ENCODE measurements at regions not wholly inside any gene's neighbourhood (a gene's known extent, or its start where the extent isn't known, plus 50 kb on each side); places are given as distances from the start of the nearest gene placed in this dataset.

DNA sequence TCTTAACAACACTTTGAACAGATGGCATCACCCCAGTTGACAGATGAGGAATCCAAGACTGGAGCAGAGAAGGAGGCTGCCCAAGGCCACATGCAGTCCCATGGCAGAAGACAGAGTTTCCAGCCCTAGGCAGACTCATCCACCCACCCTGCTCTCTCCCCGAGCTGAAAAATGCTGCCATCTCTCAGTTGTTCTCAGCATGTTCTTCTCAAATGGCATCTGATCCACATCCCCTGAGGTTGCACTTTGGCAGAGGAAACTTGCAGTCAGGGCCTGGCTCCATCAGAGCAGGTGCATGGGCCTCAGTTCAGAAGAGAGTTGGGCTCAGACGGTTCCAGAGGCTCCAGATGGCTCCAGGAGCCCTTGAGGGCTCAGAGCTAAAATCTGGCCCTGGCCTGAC, 709.4 kb downstream of the MATN1 start:
- no peak overlapping the region for H3K4me3 ChIP-seq
- H3K9me3 ChIP-seq: no peaks in the 10 kb centered on the region
- ATAC-seq (no peak), FAIRE-seq (no peak), DNase-seq (ENCODE audit: low read depth in 1 of 2, low spot score in 1 of 2) (no peak)
- WGBS (ENCODE audit: missing lambda C conversion rate): 28% methylated on average over 2 of the region's 2 CpGs
- no peaks in the 10 kb centered on the region for H3K4me1 ChIP-seq
- H3K4me2 ChIP-seq: no peak overlapping the region
- CTCF ChIA-PET: interaction anchor here (0.7 to 1.2 kb wide), 2 partner anchors 8 to 21 kb away, joined by 3 to 4 read pairs; no protein-coding TSS in a partner anchor
- H3K27ac ChIP-seq: no peak overlapping the region
- POLR2A ChIA-PET: no interaction called here
- TF ChIP-seq, protein P1, sequence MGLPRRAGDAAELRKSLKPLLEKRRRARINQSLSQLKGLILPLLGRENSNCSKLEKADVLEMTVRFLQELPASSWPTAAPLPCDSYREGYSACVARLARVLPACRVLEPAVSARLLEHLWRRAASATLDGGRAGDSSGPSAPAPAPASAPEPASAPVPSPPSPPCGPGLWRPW (IDR thresholded peaks at IDR 0.05): no peak
- TF ChIP-seq, protein P2, sequence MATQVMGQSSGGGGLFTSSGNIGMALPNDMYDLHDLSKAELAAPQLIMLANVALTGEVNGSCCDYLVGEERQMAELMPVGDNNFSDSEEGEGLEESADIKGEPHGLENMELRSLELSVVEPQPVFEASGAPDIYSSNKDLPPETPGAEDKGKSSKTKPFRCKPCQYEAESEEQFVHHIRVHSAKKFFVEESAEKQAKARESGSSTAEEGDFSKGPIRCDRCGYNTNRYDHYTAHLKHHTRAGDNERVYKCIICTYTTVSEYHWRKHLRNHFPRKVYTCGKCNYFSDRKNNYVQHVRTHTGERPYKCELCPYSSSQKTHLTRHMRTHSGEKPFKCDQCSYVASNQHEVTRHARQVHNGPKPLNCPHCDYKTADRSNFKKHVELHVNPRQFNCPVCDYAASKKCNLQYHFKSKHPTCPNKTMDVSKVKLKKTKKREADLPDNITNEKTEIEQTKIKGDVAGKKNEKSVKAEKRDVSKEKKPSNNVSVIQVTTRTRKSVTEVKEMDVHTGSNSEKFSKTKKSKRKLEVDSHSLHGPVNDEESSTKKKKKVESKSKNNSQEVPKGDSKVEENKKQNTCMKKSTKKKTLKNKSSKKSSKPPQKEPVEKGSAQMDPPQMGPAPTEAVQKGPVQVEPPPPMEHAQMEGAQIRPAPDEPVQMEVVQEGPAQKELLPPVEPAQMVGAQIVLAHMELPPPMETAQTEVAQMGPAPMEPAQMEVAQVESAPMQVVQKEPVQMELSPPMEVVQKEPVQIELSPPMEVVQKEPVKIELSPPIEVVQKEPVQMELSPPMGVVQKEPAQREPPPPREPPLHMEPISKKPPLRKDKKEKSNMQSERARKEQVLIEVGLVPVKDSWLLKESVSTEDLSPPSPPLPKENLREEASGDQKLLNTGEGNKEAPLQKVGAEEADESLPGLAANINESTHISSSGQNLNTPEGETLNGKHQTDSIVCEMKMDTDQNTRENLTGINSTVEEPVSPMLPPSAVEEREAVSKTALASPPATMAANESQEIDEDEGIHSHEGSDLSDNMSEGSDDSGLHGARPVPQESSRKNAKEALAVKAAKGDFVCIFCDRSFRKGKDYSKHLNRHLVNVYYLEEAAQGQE (IDR thresholded peaks at IDR 0.05): no peak
- TF ChIP-seq ZNF302 (CRISPR knock-in tag; IDR thresholded peaks at IDR 0.05) (no peak), CBX8 (IDR thresholded peaks at IDR 0.05) (no peak)

DNA sequence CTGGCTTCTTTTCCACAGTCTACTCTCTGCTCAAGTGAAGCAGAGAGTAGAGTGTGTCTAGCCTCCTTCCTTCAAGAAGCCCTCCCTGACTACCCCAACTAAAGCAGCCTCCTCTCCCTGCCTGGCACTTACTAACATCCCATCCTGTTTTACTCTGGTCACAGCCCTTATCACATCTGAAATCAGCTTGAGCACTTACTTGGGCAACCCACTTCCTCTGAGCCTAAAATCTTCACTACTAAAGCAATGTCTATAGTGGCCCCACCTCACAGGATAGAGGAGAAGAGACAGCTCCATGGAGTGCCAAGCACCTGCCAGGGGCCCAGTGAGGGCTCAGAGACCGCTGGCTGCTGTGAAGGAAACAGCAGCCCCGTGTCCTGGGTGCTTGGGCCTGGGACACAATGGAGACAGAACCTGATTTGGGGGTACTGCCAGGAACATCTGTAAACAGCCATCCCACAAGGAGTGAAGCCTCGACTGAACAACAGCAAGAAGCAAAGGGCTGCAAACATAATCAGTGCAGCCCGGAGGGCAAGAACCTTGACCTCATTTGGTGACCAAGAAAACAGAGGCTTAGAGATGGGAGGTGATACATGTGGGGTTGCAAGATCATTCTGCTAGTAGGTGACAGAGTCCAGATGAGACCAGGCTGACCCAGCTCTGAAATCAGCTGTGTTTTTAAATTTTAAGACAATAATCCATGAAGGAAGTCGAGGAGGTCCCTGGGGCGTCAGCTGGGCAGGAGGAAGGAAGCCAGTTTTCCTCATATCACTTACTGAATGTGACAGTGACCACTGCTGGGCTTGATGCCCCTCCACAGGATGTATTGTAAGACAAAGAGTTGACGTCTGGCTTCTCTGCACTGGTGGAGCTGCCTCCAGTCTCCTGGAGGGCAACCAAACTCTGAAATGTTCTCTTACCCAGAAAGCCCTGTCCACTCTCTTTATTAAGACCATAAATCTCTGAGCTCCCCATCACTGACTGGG, 710.6 kb downstream of the MATN1 start:
- H3K9me3 ChIP-seq: no peaks in the 10 kb centered on the region
- DNase-seq (ENCODE audit: low read depth in 1 of 2, low spot score in 1 of 2): no peak
- H3K4me1 ChIP-seq: no peaks in the 10 kb centered on the region
- CTCF ChIA-PET: interaction anchor here (0.7 kb wide), 1 partner anchor 23 kb away, joined by 3 read pairs; no protein-coding TSS in a partner anchor
- H3K27ac ChIP-seq: no peak overlapping the region
- H3K4me3 ChIP-seq: no peak overlapping the region
- 39% methylated on average over 4 of the region's 7 CpGs for WGBS (ENCODE audit: missing lambda C conversion rate)
- TF ChIP-seq NR3C1 (IDR thresholded peaks at IDR 0.05) (no peak), ZNF302 (CRISPR knock-in tag; IDR thresholded peaks at IDR 0.05) (no peak), POLR2A (IDR thresholded peaks at IDR 0.05; ENCODE audit: low read length) (no peak), CBX8 (IDR thresholded peaks at IDR 0.05) (no peak), CHD4 (IDR thresholded peaks at IDR 0.05; ENCODE audit: borderline replicate concordance) (no peak), RARB (CRISPR knock-in tag; IDR thresholded peaks at IDR 0.05) (no peak), HOXA7 (CRISPR knock-in tag; IDR thresholded peaks at IDR 0.05) (no peak), NFE2L2 (conservative IDR thresholded peaks at IDR 0.05; ENCODE audit: low read length) (no peak), HDAC2 (IDR thresholded peaks at IDR 0.05) (no peak), MAFK (IDR thresholded peaks at IDR 0.05; ENCODE audit: partially characterized antibody) (no peak), ESRRA (IDR thresholded peaks at IDR 0.05; ENCODE audit: borderline replicate concordance, low read length) (no peak), JUNB (IDR thresholded peaks at IDR 0.05) (no peak), EHMT2 (IDR thresholded peaks at IDR 0.05; ENCODE audit: low read depth) (no peak), SMC3 (IDR thresholded peaks at IDR 0.05) (no peak), RFX5 (IDR thresholded peaks at IDR 0.05) (no peak), TP53 (CRISPR knock-in tag; IDR thresholded peaks at IDR 0.05) (no peak), RNF2 (IDR thresholded peaks at IDR 0.05; ENCODE audit: borderline replicate concordance, low read depth) (no peak)
- TF ChIP-seq, protein P3, sequence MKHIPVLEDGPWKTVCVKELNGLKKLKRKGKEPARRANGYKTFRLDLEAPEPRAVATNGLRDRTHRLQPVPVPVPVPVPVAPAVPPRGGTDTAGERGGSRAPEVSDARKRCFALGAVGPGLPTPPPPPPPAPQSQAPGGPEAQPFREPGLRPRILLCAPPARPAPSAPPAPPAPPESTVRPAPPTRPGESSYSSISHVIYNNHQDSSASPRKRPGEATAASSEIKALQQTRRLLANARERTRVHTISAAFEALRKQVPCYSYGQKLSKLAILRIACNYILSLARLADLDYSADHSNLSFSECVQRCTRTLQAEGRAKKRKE (CRISPR knock-in tag; IDR thresholded peaks at IDR 0.05; ENCODE audit: low read depth): no peak
- TF ChIP-seq, protein P4, sequence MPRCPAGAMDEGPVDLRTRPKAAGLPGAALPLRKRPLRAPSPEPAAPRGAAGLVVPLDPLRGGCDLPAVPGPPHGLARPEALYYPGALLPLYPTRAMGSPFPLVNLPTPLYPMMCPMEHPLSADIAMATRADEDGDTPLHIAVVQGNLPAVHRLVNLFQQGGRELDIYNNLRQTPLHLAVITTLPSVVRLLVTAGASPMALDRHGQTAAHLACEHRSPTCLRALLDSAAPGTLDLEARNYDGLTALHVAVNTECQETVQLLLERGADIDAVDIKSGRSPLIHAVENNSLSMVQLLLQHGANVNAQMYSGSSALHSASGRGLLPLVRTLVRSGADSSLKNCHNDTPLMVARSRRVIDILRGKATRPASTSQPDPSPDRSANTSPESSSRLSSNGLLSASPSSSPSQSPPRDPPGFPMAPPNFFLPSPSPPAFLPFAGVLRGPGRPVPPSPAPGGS (IDR thresholded peaks at IDR 0.05): no peak
- POLR2A ChIA-PET: no interaction called here
- no peak for ATAC-seq
- FAIRE-seq: no peak
- H3K4me2 ChIP-seq: no peak overlapping the region
